ENCODE measurements at regions not wholly inside any gene's neighbourhood (a gene's known extent, or its start where the extent isn't known, plus 50 kb on each side); places are given as distances from the start of the nearest gene placed in this dataset.

- no peaks in the 10 kb centered on the region for H3K36me3 Mint-ChIP-seq
- peaks cover 24% of the 10 kb centered on the region for H3K4me1 Mint-ChIP-seq
- peak overlapping the region; percentile 33 for H3K27ac Mint-ChIP-seq
- H3K9me3 Mint-ChIP-seq = no peaks in the 10 kb centered on the region
- DNase-seq (ENCODE audit: low spot score in 2 of 2, unreplicated experiment in 2 of 2) = no peak
- no peak overlapping the region for H3K4me3 Mint-ChIP-seq
- no peaks in the 10 kb centered on the region for H3K27me3 Mint-ChIP-seq (ENCODE audit: low read depth)
- no peak for TF ChIP-seq CTCF (IDR thresholded peaks at IDR 0.05; ENCODE audit: unreplicated experiment)
These were observed 124.9 kb downstream of the MN1 start for GRCh38 chr22:27676545-27677213.

- peaks cover 26% of the 10 kb centered on the region for H3K4me1 Mint-ChIP-seq
- H3K36me3 Mint-ChIP-seq = no peaks in the 10 kb centered on the region
- peak overlapping the region; percentile 50 for H3K27ac Mint-ChIP-seq
- no peaks in the 10 kb centered on the region for H3K27me3 Mint-ChIP-seq (ENCODE audit: low read depth)
- TF ChIP-seq CTCF (IDR thresholded peaks at IDR 0.05; ENCODE audit: unreplicated experiment) = no peak
- no peak for DNase-seq (ENCODE audit: low spot score in 2 of 2, unreplicated experiment in 2 of 2)
- H3K9me3 Mint-ChIP-seq = no peaks in the 10 kb centered on the region
- H3K4me3 Mint-ChIP-seq = no peak overlapping the region
These were observed 123.6 kb downstream of the MN1 start for GRCh38 chr22:27677905-27678458.

- Mint-ChIP-seq H3K4me3 (no peak overlapping the region), H3K27ac (peak overlapping the region; percentile 1)
- no peak for DNase-seq (ENCODE audit: low spot score in 2 of 2, unreplicated experiment in 2 of 2)
These were observed 122.4 kb downstream of the MN1 start for GRCh38 chr22:27679176-27679575.

GRCh38 chr22:27679693-27680488 is 121.7 kb downstream of the MN1 start:
- no peak for TF ChIP-seq CTCF (IDR thresholded peaks at IDR 0.05; ENCODE audit: unreplicated experiment)
- no peaks in the 10 kb centered on the region for H3K27me3 Mint-ChIP-seq (ENCODE audit: low read depth)
- H3K4me1 Mint-ChIP-seq = peaks cover 20% of the 10 kb centered on the region
- H3K9me3 Mint-ChIP-seq = no peaks in the 10 kb centered on the region
- no peak for DNase-seq (ENCODE audit: low spot score in 2 of 2, unreplicated experiment in 2 of 2)
- H3K36me3 Mint-ChIP-seq = no peaks in the 10 kb centered on the region
- H3K27ac Mint-ChIP-seq = no peak overlapping the region
- no peak overlapping the region for H3K4me3 Mint-ChIP-seq

More at GRCh38 chr22:27679176-27679575, 122.4 kb downstream of the MN1 start:
- Mint-ChIP-seq H3K4me1 (peaks cover 26% of the 10 kb centered on the region), H3K27me3 (ENCODE audit: low read depth) (no peaks in the 10 kb centered on the region), H3K36me3 (no peaks in the 10 kb centered on the region), H3K9me3 (no peaks in the 10 kb centered on the region)
- no peak for TF ChIP-seq CTCF (IDR thresholded peaks at IDR 0.05; ENCODE audit: unreplicated experiment)

- no peak for TF ChIP-seq CTCF (IDR thresholded peaks at IDR 0.05; ENCODE audit: unreplicated experiment)
- Mint-ChIP-seq H3K36me3 (no peaks in the 10 kb centered on the region), H3K4me3 (no peak overlapping the region), H3K4me1 (peaks cover 22% of the 10 kb centered on the region), H3K27ac (no peak overlapping the region), H3K9me3 (no peaks in the 10 kb centered on the region), H3K27me3 (ENCODE audit: low read depth) (no peaks in the 10 kb centered on the region)
- no peak for DNase-seq (ENCODE audit: low spot score in 2 of 2, unreplicated experiment in 2 of 2)
These were observed 120.9 kb downstream of the MN1 start for GRCh38 chr22:27680636-27681035.
